ENCODE measurements at regions not wholly inside any gene's neighbourhood (a gene's known extent, or its start where the extent isn't known, plus 50 kb on each side); places are given as distances from the start of the nearest gene placed in this dataset.
"Not testable (repeated sequence)": the region's sequence is repeated elsewhere in the genome, so short reads cannot be mapped to it uniquely, and the experiment has no call there.

- no peak overlapping the region for H3K4me3 ChIP-seq (ENCODE audit: low read length)
- no peak for DNase-seq (ENCODE audit: low read depth)
- no peak for TF ChIP-seq CTCF (conservative IDR thresholded peaks at IDR 0.05; ENCODE audit: low read length)
These were observed 390.3 kb upstream of the PCDH15 start for GRCh38 chr10:55191236-55191860.

- no peak for TF ChIP-seq CTCF (conservative IDR thresholded peaks at IDR 0.05; ENCODE audit: low read length)
- H3K4me3 ChIP-seq (ENCODE audit: low read length) = no peak overlapping the region
- peak; percentile 1 for DNase-seq (ENCODE audit: low read depth)
These were observed 383.0 kb upstream of the PCDH15 start for GRCh38 chr10:55183993-55184392.

GRCh38 chr10:55180357-55180756 lies 379.3 kb upstream of the PCDH15 start:
- H3K4me3 ChIP-seq (ENCODE audit: low read length) = no peak overlapping the region
- no peak for TF ChIP-seq CTCF (conservative IDR thresholded peaks at IDR 0.05; ENCODE audit: low read length)
- no peak for DNase-seq (ENCODE audit: low read depth)

GRCh38 chr10:55174419-55174818 lies 373.4 kb upstream of the PCDH15 start:
- no peak overlapping the region for H3K4me3 ChIP-seq (ENCODE audit: low read length)
- no peak for DNase-seq (ENCODE audit: low read depth)
- TF ChIP-seq CTCF (conservative IDR thresholded peaks at IDR 0.05; ENCODE audit: low read length) = no peak

- H3K4me3 ChIP-seq (ENCODE audit: low read length) = no peak overlapping the region
- no peak for DNase-seq (ENCODE audit: low read depth)
- TF ChIP-seq CTCF (conservative IDR thresholded peaks at IDR 0.05; ENCODE audit: low read length) = no peak
These were observed 368.5 kb upstream of the PCDH15 start for GRCh38 chr10:55169493-55169892.

- no peak for TF ChIP-seq CTCF (conservative IDR thresholded peaks at IDR 0.05; ENCODE audit: low read length)
- H3K4me3 ChIP-seq (ENCODE audit: low read length) = no peak overlapping the region
- DNase-seq (ENCODE audit: low read depth) = no peak
These were observed 367.3 kb upstream of the PCDH15 start for GRCh38 chr10:55168343-55168742.

GRCh38 chr10:55163388-55163979 lies 362.5 kb upstream of the PCDH15 start:
- DNase-seq (ENCODE audit: low read depth) = no peak
- no peak overlapping the region for H3K4me3 ChIP-seq (ENCODE audit: low read length)
- TF ChIP-seq CTCF (conservative IDR thresholded peaks at IDR 0.05; ENCODE audit: low read length) = no peak

- not testable (repeated sequence) for DNase-seq (ENCODE audit: low read depth); H3K4me3 ChIP-seq (ENCODE audit: low read length)
These were observed 361.3 kb upstream of the PCDH15 start for GRCh38 chr10:55162321-55162720.

Data from AG10803 (cell line).